DMS79 treated with DMSO at 0.1 percent for 48 hours (cell line): ENCODE measurements at regions not wholly inside any gene's neighbourhood (a gene's known extent, or its start where the extent isn't known, plus 50 kb on each side); places are given as distances from the start of the nearest gene placed in this dataset.

Experiments used
- DNase-seq: peaks from one replicate; lab custom pipeline; 2025; lab: John Stamatoyannopoulos, UW

DNA sequence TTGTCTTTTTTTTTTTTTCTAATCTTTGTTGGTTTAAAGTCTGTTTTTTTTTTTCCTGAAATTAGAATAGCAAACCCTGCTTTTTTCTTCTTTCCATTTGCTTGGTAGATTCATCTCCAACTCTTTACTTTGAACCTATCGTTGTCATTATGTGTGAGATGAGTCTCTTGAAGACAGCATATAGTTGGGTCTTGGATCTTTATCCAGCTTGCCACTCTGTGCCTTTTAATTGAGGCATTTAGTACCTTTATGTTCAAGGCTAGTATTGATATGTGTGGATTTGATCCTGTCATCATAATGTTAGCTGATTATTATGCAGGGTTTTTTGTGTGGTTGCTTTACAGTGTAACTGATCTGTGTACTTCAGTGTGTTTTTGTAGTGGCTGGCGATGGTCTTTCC is 383.8 kb downstream of the MAN2A1 start:
- DNase-seq = no peak

DNA sequence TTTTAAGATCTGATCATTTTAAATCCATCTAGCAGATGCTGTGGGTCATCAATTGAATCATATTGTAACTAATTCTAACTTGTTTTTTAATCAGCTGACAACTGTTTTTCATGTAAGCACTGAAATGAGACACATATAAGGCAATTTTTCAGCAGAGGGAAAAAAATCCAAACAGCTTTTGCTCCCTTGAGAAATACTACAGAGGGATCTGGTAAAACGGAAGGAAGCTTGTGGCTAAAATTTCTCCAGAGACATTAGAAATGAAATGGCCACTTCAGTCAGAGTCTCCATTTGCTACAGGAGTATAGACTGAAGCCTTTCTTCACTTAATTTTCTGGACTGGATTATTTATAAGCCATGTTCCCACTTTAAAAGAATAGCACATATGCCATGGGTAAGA is 385.9 kb downstream of the MAN2A1 start:
- DNase-seq = no peak

GRCh38 chr5:110077147-110077546 is 387.4 kb downstream of the MAN2A1 start:
- DNase-seq = no peak

- no peak for DNase-seq
Measured at GRCh38 chr5:110082194-110082593, 392.5 kb downstream of the MAN2A1 start.

- DNase-seq = no peak
Measured at GRCh38 chr5:110082863-110083262, 393.1 kb downstream of the MAN2A1 start.

DNA sequence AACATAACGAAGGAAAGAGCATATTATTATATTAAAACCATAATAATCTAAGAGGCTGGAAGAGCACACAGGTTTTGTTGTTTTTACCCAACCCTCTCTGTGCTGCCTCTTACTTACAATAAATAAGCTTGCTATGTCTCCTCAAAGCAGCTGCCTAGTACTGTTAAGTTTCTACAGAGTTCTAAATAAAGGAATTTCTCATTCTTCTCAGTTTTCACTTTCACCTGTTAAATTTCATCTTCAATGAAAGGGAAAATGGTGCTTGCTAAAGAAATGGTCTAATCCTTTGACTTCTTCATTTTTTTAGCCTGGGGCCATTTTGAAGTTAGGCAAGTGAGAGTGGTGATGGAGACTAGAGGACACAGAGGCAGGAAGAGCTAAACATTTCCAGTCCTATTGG is 396.1 kb downstream of the MAN2A1 start:
- DNase-seq = no peak

GRCh38 chr5:110086658-110087388 is 397.1 kb downstream of the MAN2A1 start:
- DNase-seq = no peak

GRCh38 chr5:110087829-110088228 is 398.1 kb downstream of the MAN2A1 start:
- no peak for DNase-seq

DNA sequence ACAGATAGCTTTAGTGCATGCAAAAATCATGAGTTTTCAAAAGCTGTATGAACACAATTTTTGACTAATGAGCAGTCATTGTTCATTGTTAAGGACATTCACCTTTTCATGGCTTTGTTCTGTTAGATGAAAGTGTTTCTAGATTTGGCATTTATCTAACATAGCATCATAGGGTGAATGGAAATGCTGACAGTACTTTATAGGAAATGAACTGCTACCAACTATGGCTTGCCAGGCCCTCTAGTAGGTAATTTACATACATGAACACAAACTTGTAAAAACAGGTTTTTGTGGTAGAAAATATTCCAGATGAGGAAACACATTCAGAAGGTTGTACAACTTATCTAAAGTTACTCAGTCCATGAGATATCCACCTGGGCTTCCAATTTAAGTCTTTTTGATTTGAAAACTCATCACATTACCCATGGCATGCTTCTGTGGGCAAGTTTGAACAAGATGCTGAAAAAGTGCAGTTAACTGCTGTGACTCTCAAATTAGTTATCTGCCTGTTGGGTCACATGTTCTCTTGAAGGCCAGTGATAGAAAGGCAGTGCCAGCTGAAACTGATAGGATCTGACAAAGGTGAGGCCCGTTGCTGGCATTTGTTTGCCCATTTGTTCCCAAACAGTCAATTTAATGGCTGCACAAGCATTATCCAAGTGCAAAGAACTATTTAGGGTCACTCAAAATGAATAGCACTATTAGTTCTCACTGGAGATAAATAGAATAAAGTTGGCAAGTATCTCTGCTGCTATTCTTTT is 399.1 kb downstream of the MAN2A1 start:
- no peak for DNase-seq

GRCh38 chr5:110092955-110093785 is 403.4 kb downstream of the MAN2A1 start:
- no peak for DNase-seq

DNA sequence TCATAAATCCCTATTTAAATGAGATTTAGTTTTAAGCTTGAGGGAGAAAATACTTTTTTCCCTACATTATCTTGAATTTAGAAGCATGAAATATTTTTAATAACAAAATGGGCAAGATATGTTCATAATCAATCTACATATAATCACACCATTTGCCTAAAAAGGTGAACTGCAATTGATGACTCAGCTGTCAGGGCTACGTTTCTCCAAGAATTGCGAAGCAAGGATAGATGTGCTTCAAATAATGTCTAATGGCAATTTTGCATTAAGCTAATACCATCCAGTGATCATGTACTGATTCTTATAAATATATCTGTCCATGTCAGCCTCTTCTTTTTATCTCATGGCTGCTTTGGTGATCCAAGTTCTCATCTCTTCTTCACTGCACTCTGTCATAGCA is 404.4 kb downstream of the MAN2A1 start:
- no peak for DNase-seq

DNA sequence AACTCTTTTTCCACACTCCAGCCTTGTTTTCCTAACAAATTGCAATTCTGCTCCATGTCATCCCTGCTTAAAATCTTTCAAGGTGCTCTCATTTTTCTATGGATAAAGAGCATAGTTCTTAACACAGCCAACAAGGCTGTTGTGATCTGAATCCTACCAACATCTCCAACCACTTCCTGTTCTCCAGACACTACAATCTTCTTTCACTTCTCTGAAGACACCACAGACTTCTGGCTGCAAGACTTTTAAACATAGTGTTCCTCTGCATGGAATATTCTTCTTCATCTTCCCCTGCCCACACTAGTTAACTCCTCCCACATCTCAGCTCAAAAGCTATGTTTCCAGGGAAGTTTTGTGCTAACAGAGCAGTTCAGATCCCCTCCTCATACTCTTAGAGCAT is 404.8 kb downstream of the MAN2A1 start:
- DNase-seq = no peak

DNA sequence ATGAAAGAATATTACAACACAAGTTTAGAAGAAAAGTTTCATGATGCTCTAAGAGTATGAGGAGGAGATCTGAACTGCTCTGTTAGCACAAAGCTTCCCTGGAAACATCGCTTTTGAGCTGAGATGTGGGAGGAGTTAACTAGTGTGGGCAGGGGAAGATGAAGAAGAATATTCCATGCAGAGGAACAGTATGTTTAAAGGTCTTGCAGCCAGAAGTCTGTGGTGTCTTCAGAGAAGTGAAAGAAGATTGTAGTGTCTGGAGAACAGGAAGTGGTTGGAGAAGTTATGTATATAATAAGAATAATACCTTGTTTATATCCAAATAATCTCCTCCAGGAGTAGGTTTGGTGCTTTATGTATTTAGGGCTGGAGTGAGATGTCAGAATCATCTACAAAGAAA is 406.7 kb downstream of the MAN2A1 start:
- DNase-seq = no peak

DNA sequence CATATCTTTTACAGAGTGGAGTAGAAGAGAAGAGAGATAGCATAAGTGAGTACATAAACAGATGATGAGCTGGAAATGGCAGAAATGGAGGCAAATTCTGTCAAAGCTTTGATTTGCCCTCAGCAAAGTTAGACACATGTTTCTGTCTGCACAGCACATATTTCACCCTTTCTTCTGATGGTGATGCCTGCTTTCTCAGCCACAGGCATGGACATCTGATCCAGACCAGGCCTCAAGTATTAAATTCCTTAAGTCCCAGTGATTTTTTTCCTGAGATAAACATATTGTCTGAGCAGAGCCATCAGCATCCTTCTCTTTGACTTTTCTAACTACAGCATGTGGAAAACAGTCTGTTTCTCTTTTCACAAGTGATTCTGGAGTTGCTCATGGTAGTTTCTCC is 409.8 kb downstream of the MAN2A1 start:
- no peak for DNase-seq

DNA sequence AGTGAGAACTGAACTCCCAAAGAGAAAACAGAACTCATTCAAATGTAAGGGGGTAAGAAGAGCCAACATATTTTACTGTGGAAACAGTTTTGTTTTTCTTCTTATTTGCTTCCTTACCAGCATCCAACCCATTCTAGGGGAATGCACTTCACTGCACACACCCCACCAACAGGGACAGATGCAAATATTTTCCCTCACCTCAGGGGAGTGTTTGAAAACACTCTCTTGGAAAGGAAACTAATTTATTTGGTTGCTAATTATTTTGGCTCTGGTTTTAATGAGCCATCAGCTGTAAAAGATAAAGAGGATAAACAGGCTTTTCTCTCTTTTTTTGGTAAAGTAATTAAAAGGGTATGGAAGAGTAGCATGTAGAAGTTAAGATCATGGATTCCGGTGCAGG is 413.4 kb downstream of the MAN2A1 start:
- DNase-seq = no peak

DNA sequence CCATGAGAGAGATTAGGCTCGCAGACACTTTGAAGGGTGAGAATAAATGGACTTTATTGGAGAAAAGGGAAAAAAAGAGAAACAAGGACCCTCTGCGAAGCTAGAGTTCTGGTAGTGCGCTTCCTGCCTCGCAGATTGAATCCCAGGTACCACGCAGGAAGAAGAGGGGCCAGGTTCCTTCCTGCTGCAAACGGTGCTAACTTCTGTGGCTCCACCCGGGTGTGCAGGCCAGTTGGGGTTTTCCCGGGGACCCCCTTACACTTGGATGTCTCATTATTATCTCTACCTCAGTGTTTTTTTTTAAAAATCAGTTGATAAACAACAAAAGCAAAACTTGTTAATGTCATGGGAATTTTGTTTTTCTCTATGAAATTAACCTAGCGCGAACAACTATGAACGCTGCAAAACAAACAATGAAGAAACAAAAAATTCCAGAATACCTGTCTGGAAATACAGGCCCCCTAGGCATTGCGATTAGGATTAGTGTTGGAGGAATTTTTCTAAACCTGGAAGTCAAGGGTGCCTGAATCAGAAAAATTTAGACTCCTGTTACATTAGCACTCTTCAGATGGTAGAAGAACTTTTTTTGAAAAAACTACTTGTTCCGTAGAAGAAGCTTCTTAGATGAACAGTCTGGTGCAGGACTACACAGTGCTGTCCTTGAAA is 414.5 kb downstream of the MAN2A1 start:
- DNase-seq = no peak

GRCh38 chr5:110104726-110105669 is 415.3 kb downstream of the MAN2A1 start:
- DNase-seq = no peak

DNA sequence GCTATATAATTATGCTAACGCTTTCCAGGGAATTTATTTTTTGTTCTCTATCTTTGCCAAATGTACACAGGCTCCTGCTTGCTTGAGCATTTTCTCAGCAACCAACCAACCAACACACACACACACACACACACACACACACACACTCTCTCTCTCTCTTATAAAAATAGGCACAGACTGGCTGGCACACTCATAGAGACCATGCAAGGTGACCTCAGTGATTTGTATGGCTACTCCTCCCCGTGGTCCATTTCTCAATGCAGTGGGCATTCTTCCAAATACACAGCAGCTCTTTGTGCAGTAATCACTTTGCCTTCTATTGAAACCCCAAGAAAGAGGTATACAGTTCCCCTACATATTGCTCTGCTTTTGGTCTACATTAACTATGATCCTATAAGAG is 416.0 kb downstream of the MAN2A1 start:
- peak; percentile 2 for DNase-seq

GRCh38 chr5:110106750-110107149 is 417.0 kb downstream of the MAN2A1 start:
- no peak for DNase-seq

- DNase-seq = no peak
Measured at GRCh38 chr5:110108520-110108919, 418.8 kb downstream of the MAN2A1 start.

- no peak for DNase-seq
Measured at GRCh38 chr5:110109667-110110066, 419.9 kb downstream of the MAN2A1 start.
